MCF 10A (cell line): ENCODE measurements at regions not wholly inside any gene's neighbourhood (a gene's known extent, or its start where the extent isn't known, plus 50 kb on each side); places are given as distances from the start of the nearest gene placed in this dataset.

ENCODE experiments used
- BruUV-seq: library from RNA; stranded (reverse); fragments of 400-500 nt; replicated peaks from 2 replicates; lab custom pipeline; 2021; lab: Mats Ljungman, UMichigan
- CTCF ChIA-PET: fragments of 300-600 bp; sonication (Branson Sonifier 250); formaldehyde crosslinking; extraction: SDS; loops from one replicate; lab custom pipeline; 2021; ENCODE audit warnings: antibody characterized with exemption, inconsistent platforms; lab: Yijun Ruan, JAX
- POLR2A ChIA-PET: fragments of 300-600, 350-650 bp; sonication (Branson Sonifier 250); formaldehyde crosslinking; extraction: SDS; loops from one replicate; lab custom pipeline; 2020; ENCODE audit warnings: antibody characterized with exemption, inconsistent platforms; lab: Yijun Ruan, JAX
- DNase-seq: peaks from one replicate; pipeline ENCODE4 v3.0.0-alpha.2; 2018; ENCODE audit not compliant: unreplicated experiment
- H3K27ac Mint-ChIP-seq: one replicate; pipeline ENCODE4 v1.8.0; 2022; ENCODE audit warnings: mild to moderate bottlenecking, low read depth, mixed read lengths; ENCODE audit not compliant: unreplicated experiment
- H3K27me3 Mint-ChIP-seq: one replicate; pipeline ENCODE4 v1.8.0; 2022; ENCODE audit warnings: mixed read lengths; ENCODE audit not compliant: insufficient read depth, unreplicated experiment
- H3K36me3 Mint-ChIP-seq: one replicate; pipeline ENCODE4 v1.8.0; 2022; ENCODE audit warnings: mild to moderate bottlenecking, moderate library complexity, mixed read lengths; ENCODE audit not compliant: insufficient read depth, unreplicated experiment
- H3K4me1 Mint-ChIP-seq: one replicate; pipeline ENCODE4 v1.8.0; 2022; ENCODE audit warnings: mixed read lengths; ENCODE audit not compliant: insufficient read depth, unreplicated experiment
- H3K4me3 Mint-ChIP-seq: one replicate; pipeline ENCODE4 v1.8.0; 2022; ENCODE audit warnings: mild to moderate bottlenecking, moderate library complexity, mixed read lengths; ENCODE audit not compliant: unreplicated experiment
- H3K9me3 Mint-ChIP-seq: one replicate; pipeline ENCODE4 v1.8.0; 2022; ENCODE audit warnings: mixed read lengths; ENCODE audit not compliant: unreplicated experiment
- intact Hi-C: fragments of 100-400 bp; cut with micrococcal nuclease; formaldehyde crosslinking; loops from 2 replicates; pipeline ENCODE4 v1.14.1; 2022
- TF ChIP-seq, protein P1 (sequence below): fragments of 200-600 bp; IDR thresholded peaks from one replicate; pipeline ENCODE4 v1.8.0; 2022; ENCODE audit warnings: antibody characterized with exemption, mild to moderate bottlenecking; ENCODE audit not compliant: unreplicated experiment

- no peaks in the 10 kb centered on the region for H3K27me3 Mint-ChIP-seq
- H3K4me3 Mint-ChIP-seq, result no peak overlapping the region
- BruUV-seq, result no TSS peak
- TF ChIP-seq, protein P1, sequence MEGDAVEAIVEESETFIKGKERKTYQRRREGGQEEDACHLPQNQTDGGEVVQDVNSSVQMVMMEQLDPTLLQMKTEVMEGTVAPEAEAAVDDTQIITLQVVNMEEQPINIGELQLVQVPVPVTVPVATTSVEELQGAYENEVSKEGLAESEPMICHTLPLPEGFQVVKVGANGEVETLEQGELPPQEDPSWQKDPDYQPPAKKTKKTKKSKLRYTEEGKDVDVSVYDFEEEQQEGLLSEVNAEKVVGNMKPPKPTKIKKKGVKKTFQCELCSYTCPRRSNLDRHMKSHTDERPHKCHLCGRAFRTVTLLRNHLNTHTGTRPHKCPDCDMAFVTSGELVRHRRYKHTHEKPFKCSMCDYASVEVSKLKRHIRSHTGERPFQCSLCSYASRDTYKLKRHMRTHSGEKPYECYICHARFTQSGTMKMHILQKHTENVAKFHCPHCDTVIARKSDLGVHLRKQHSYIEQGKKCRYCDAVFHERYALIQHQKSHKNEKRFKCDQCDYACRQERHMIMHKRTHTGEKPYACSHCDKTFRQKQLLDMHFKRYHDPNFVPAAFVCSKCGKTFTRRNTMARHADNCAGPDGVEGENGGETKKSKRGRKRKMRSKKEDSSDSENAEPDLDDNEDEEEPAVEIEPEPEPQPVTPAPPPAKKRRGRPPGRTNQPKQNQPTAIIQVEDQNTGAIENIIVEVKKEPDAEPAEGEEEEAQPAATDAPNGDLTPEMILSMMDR, result no peak
- no peaks in the 10 kb centered on the region for H3K9me3 Mint-ChIP-seq
- peak overlapping the region; percentile 1 for H3K27ac Mint-ChIP-seq
- POLR2A ChIA-PET, result interaction anchor here (1.0 kb wide), 1 partner anchor 131 kb away, joined by 3 read pairs; no protein-coding TSS in a partner anchor
- DNase-seq, result peak; percentile 96
- CTCF ChIA-PET, result no interaction called here
- peaks cover 16% of the 10 kb centered on the region for H3K4me1 Mint-ChIP-seq
- intact Hi-C loops, result loop anchor here (1.0 to 5.0 kb wide), 2 partner anchors 130 to 198 kb away; no protein-coding TSS in a partner anchor
- no peaks in the 10 kb centered on the region for H3K36me3 Mint-ChIP-seq
These were observed 129.3 kb upstream of the RASSF8 start for GRCh38 chr12:25829192-25829591.

DNA sequence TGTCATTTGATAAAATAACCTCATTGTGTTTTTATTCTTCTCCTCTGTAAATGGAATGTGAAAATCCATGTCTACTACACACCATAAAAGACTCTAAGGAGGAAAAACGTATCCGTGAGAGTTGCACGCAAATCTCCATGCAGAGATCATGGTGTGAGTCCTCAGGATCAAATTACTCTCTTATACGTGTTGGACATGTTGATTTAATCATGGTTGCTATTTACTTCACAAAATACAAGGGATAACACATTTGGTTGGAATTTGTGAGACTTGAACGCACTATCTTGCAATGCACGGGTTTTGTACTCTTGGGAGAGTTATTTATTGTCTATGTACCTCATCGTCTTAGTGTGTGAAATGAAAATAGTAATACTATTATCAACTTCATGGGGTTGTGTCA, 128.0 kb upstream of the RASSF8 start:
- CTCF ChIA-PET, result interaction anchor here (0.6 to 1.0 kb wide), 2 partner anchors 129 to 134 kb away, joined by 3 read pairs; no protein-coding TSS in a partner anchor
- peaks cover 16% of the 10 kb centered on the region for H3K4me1 Mint-ChIP-seq
- no peak overlapping the region for H3K4me3 Mint-ChIP-seq
- no peak for DNase-seq
- TF ChIP-seq, protein P1, result no peak
- H3K27me3 Mint-ChIP-seq, result no peaks in the 10 kb centered on the region
- H3K9me3 Mint-ChIP-seq, result peaks cover under 1% of the 10 kb centered on the region
- H3K27ac Mint-ChIP-seq, result peak overlapping the region; percentile 14
- no peaks in the 10 kb centered on the region for H3K36me3 Mint-ChIP-seq
- intact Hi-C loops, result no loop called here
- BruUV-seq, result no TSS peak
- POLR2A ChIA-PET, result interaction anchor here (0.6 kb wide), 1 partner anchor 230 kb away, joined by 3 read pairs; no protein-coding TSS in a partner anchor

DNA sequence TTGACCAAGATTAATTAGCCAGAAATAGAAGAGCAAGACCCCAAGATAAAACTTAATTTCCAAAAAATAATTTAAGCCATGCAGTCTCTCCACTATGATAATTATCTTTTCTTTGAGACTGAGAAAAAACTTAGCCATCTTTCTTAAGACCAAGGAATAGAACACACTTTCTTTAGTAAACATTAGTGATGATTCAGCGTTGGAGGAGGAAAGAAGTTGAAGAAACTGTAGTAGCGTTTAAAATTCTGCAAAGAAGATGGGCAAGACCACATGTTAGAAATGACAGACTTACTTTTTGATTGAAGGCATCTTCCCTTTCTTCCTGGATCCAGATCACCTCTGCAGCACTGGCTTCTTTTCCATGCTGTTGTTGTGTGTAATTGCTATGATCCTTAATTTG, 124.8 kb upstream of the RASSF8 start:
- H3K4me3 Mint-ChIP-seq, result no peak overlapping the region
- peaks cover 13% of the 10 kb centered on the region for H3K9me3 Mint-ChIP-seq
- TF ChIP-seq, protein P1, result no peak
- ChIA-PET POLR2A (no interaction called here), CTCF (no interaction called here)
- H3K27me3 Mint-ChIP-seq, result no peaks in the 10 kb centered on the region
- no TSS peak for BruUV-seq
- no peak for DNase-seq
- no peaks in the 10 kb centered on the region for H3K36me3 Mint-ChIP-seq
- no peak overlapping the region for H3K27ac Mint-ChIP-seq
- peaks cover 16% of the 10 kb centered on the region for H3K4me1 Mint-ChIP-seq
- intact Hi-C loops, result no loop called here

- Mint-ChIP-seq H3K4me3 (no peak overlapping the region), H3K9me3 (peaks cover 13% of the 10 kb centered on the region), H3K27ac (no peak overlapping the region), H3K27me3 (no peaks in the 10 kb centered on the region), H3K4me1 (peaks cover 10% of the 10 kb centered on the region), H3K36me3 (no peaks in the 10 kb centered on the region)
- intact Hi-C loops, result no loop called here
- TF ChIP-seq, protein P1, result no peak
- POLR2A ChIA-PET, result interaction anchor here (0.8 kb wide), 1 partner anchor 124 kb away, joined by 3 read pairs; no protein-coding TSS in a partner anchor
- CTCF ChIA-PET, result interaction anchor here (0.7 kb wide), 1 partner anchor 64 kb away, joined by 5 read pairs; no protein-coding TSS in a partner anchor
- no peak for DNase-seq
- no TSS peak for BruUV-seq
These were observed 123.1 kb upstream of the RASSF8 start for GRCh38 chr12:25835385-25835784.
